SU-DHL-6 (cell line): ENCODE measurements at regions not wholly inside any gene's neighbourhood (a gene's known extent, or its start where the extent isn't known, plus 50 kb on each side); places are given as distances from the start of the nearest gene placed in this dataset.

ENCODE experiments used
- H2AFZ ChIP-seq: fragments of 200-600 bp; sonication (generic); 2 replicates; pipeline ENCODE4 v1.6.1; 2014; ENCODE audit warnings: low read depth, mild to moderate bottlenecking, moderate library complexity, mixed read lengths, antibody characterized with exemption, low read length; ENCODE audit not compliant: severe bottlenecking
- H3F3A ChIP-seq: fragments of 200-600 bp; shearing (Covaris generic); 2 replicates; pipeline ENCODE4 v1.6.0; 2016; ENCODE audit warnings: antibody characterized with exemption, mild to moderate bottlenecking; ENCODE audit not compliant: insufficient read depth
- H3K27ac ChIP-seq: fragments of 200-600 bp; sonication (generic); 2 replicates; pipeline ENCODE4 v1.5.1; 2016; ENCODE audit warnings: low read depth, mild to moderate bottlenecking, low read length, moderate library complexity, mixed read lengths
- H3K27me3 ChIP-seq: fragments of 200-600 bp; sonication (generic), shearing (Covaris generic); 2 replicates; pipeline ENCODE4 v1.6.0; 2014; ENCODE audit warnings: mild to moderate bottlenecking, low read length
- H3K36me3 ChIP-seq: fragments of 200-600 bp; sonication (generic); 2 replicates; pipeline ENCODE4 v1.6.1; 2014; ENCODE audit warnings: mild to moderate bottlenecking, low read length, mixed read lengths
- H3K4me2 ChIP-seq: fragments of 300-600, 200-600 bp; shearing (Covaris generic), sonication (generic); 2 replicates; pipeline ENCODE4 v1.6.0; 2014; ENCODE audit warnings: low read length, low read depth, mild to moderate bottlenecking; ENCODE audit not compliant: poor library complexity, severe bottlenecking
- H3K4me3 ChIP-seq: fragments of 200-600 bp; sonication (generic); 2 replicates; pipeline ENCODE4 v1.5.1; 2014; ENCODE audit warnings: antibody characterized with exemption, low read length, mild to moderate bottlenecking, mixed read lengths; ENCODE audit not compliant: insufficient read depth, poor library complexity, severe bottlenecking
- H3K79me2 ChIP-seq: fragments of 200-600 bp; sonication (generic); 2 replicates; pipeline ENCODE4 v1.6.1; 2014; ENCODE audit warnings: mild to moderate bottlenecking, low read length, moderate library complexity; ENCODE audit not compliant: insufficient read depth
- H3K9ac ChIP-seq: fragments of 200-600 bp; sonication (generic); 2 replicates; pipeline ENCODE4 v1.7.0; 2014; ENCODE audit warnings: mild to moderate bottlenecking, low read length
- H3K9me2 ChIP-seq: fragments of 200-600 bp; sonication (generic); replicated peaks from 2 replicates; pipeline ENCODE4 v1.6.1; 2014; ENCODE audit warnings: low read length; ENCODE audit not compliant: insufficient read depth
- H3K9me3 ChIP-seq: fragments of 200-600 bp; sonication (generic); 2 replicates; pipeline ENCODE4 v1.6.1; 2014; ENCODE audit warnings: low read length, mixed read lengths; ENCODE audit not compliant: insufficient read depth
- H4K20me1 ChIP-seq: fragments of 200-600 bp; sonication (generic); 2 replicates; pipeline ENCODE4 v1.6.1; 2014; ENCODE audit warnings: low read depth, mild to moderate bottlenecking, antibody characterized with exemption, low read length, moderate library complexity, mixed read lengths
- CTCF ChIP-seq: fragments of 200-600 bp; sonication (generic); IDR thresholded peaks from one replicate; pipeline ENCODE4 v1.5.1; 2017; ENCODE audit warnings: antibody characterized with exemption, mild to moderate bottlenecking, low read length, moderate library complexity; ENCODE audit not compliant: insufficient read depth, poor library complexity, severe bottlenecking
- EZH2phosphoT487 ChIP-seq: fragments of 200-600 bp; sonication (generic), shearing (Covaris generic); conservative IDR thresholded peaks from 2 replicates; pipeline ENCODE4 v1.6.1; 2018; ENCODE audit warnings: mild to moderate bottlenecking, antibody characterized with exemption, low read length, moderate library complexity, mixed read lengths

GRCh38 chr13:73983109-73983508, 151.1 kb downstream of the KLF12 start:
- Histone ChIP-seq H3K4me2 (no peak overlapping the region), H3K4me3 (no peak overlapping the region), H3K36me3 (0 out of 2 replicates have a peak, but pooled peaks cover 2% of the 10 kb centered on the region), H3K9ac (no peak overlapping the region), H3K27me3 (no peaks in the 10 kb centered on the region), H3K9me3 (no peaks in the 10 kb centered on the region), H3F3A (peaks cover 29% of the 10 kb centered on the region), H2AFZ (no peak overlapping the region), H4K20me1 (no peaks in the 10 kb centered on the region), H3K27ac (no peak overlapping the region), H3K79me2 (no peaks in the 10 kb centered on the region; the same call in 1 of the 2 replicates), H3K9me2 (no peaks in the 10 kb centered on the region)
- TF ChIP-seq CTCF (no peak), EZH2phosphoT487 (no peak)

GRCh38 chr13:73981595-73981994, 152.6 kb downstream of the KLF12 start:
- Histone ChIP-seq H4K20me1 (no peaks in the 10 kb centered on the region), H2AFZ (no peak overlapping the region), H3K36me3 (0 out of 2 replicates have a peak, but pooled peaks cover 5% of the 10 kb centered on the region), H3K9me3 (no peaks in the 10 kb centered on the region), H3K9me2 (no peaks in the 10 kb centered on the region), H3K79me2 (no peaks in the 10 kb centered on the region; the same call in 1 of the 2 replicates), H3K9ac (no peak overlapping the region), H3K4me3 (no peak overlapping the region), H3K4me2 (no peak overlapping the region), H3F3A (peaks cover 16% of the 10 kb centered on the region; the same call in 1 of the 2 replicates), H3K27ac (no peak overlapping the region), H3K27me3 (no peaks in the 10 kb centered on the region)
- TF ChIP-seq EZH2phosphoT487: no peak
- no peak for TF ChIP-seq CTCF

- no peaks in the 10 kb centered on the region for H3K9me3 ChIP-seq
- no peaks in the 10 kb centered on the region for H3K27me3 ChIP-seq
- peak overlapping the region; percentile 73 for H3K4me2 ChIP-seq
- no peaks in the 10 kb centered on the region for H4K20me1 ChIP-seq
- no peak for TF ChIP-seq CTCF
- no peak for TF ChIP-seq EZH2phosphoT487
- no peaks in the 10 kb centered on the region for H3K9me2 ChIP-seq
- peaks cover 28% of the 10 kb centered on the region for H3F3A ChIP-seq
- no peak overlapping the region for H2AFZ ChIP-seq
- peaks cover 19% of the 10 kb centered on the region; the same call in 1 of the 2 replicates for H3K79me2 ChIP-seq
- H3K36me3 ChIP-seq: 0 out of 2 replicates have a peak, but pooled peaks cover 5% of the 10 kb centered on the region
- peak overlapping the region; percentile 51 for H3K9ac ChIP-seq
- peak overlapping the region; percentile 96 for H3K27ac ChIP-seq
- H3K4me3 ChIP-seq: peak overlapping the region; percentile 29
Observed at GRCh38 chr13:73975767-73976166, 158.4 kb downstream of the KLF12 start.
